Prostate gland (tissue), 2 donors: ENCODE measurements at regions not wholly inside any gene's neighbourhood (a gene's known extent, or its start where the extent isn't known, plus 50 kb on each side); places are given as distances from the start of the nearest gene placed in this dataset.

ENCODE experiments used
- DNase-seq: peaks from one replicate; pipeline ENCODE4 v3.0.0-alpha.2; 2019; ENCODE audit warnings: low spot score
- H3K27ac ChIP-seq, 2 donors: fragments of 200-600 bp; sonication (generic); 2 replicates each; pipeline ENCODE4 v1.5.1; 2017 to 2019
- H3K27me3 ChIP-seq: fragments of 200-600 bp; sonication (generic); replicated peaks from 2 replicates; pipeline ENCODE4 v1.5.1; 2019; ENCODE audit not compliant: insufficient read depth
- H3K36me3 ChIP-seq, 2 donors: fragments of 200-600 bp; sonication (generic); 1 replicate in 1 of 2; 2 replicates in 1 of 2; pipeline versions ENCODE4 v1.5.1 to v1.8.1; 2017 to 2019
- H3K4me1 ChIP-seq: fragments of 200-600 bp; sonication (generic); replicated peaks from 2 replicates; pipeline ENCODE4 v1.5.1; 2019
- H3K4me3 ChIP-seq, 2 donors: fragments of 200-600 bp; sonication (generic); 2 replicates each; pipeline ENCODE4 v1.5.1; 2017 to 2019
- H3K9me3 ChIP-seq: fragments of 200-600 bp; sonication (generic); 2 replicates; pipeline ENCODE4 v1.5.1; 2017
- CTCF ChIP-seq, 4 experiments: fragments of 200-600 bp in 2 of 4; fragments of 450-650 bp in 2 of 4; sonication (generic) in 2 of 4; IDR thresholded peaks; 1 replicate in 3 of 4; 2 replicates in 1 of 4; pipeline ENCODE4 v1.5.1; 2016 to 2019; ENCODE audit warnings: antibody characterized with exemption in 4 of 4, mild to moderate bottlenecking in 2 of 4, moderate library complexity in 2 of 4
- POLR2A ChIP-seq: fragments of 450-650 bp; IDR thresholded peaks from one replicate; pipeline ENCODE4 v1.6.1; 2016; ENCODE audit warnings: antibody characterized with exemption, mild to moderate bottlenecking
- POLR2AphosphoS5 ChIP-seq: sonication (generic); formaldehyde crosslinking; IDR thresholded peaks from one replicate; pipeline ENCODE4 v1.6.1; 2017; ENCODE audit warnings: antibody characterized with exemption
- WGBS: methylation state at CpG from one replicate; pipeline ENCODE4 v1.1.5; 2018; 5-methylcytosine and 5-hydroxymethylcytosine counted together
- intact Hi-C: fragments of 100-400 bp; cut with DNase I; formaldehyde crosslinking; loops from one replicate; pipeline ENCODE4 v1.14.2; 2022

- TF ChIP-seq POLR2A (no peak), CTCF (IDR thresholded peaks at IDR 0.05) (no peak), POLR2AphosphoS5 (no peak)
- Histone ChIP-seq H3K36me3 (no peaks in the 10 kb centered on the region), H3K4me1 (no peaks in the 10 kb centered on the region), H3K27ac (no peak overlapping the region), H3K27me3 (no peaks in the 10 kb centered on the region), H3K4me3 (no peak overlapping the region), H3K9me3 (no peaks in the 10 kb centered on the region)
- intact Hi-C loops: no loop called here
- DNase-seq: no peak
- WGBS: 86% methylated on average over 5 of the region's 5 CpGs
Observed at GRCh38 chr2:9738062-9738461, 105.2 kb upstream of the TAF1B start.

- no peaks in the 10 kb centered on the region for H3K27me3 ChIP-seq
- intact Hi-C loops: no loop called here
- DNase-seq: no peak
- H3K4me3 ChIP-seq: peak overlapping the region; percentile 1 to 19
- H3K27ac ChIP-seq: no peak overlapping the region
- 45% methylated on average over 22 of the region's 23 CpGs for WGBS
- H3K4me1 ChIP-seq: no peaks in the 10 kb centered on the region
- no peaks in the 10 kb centered on the region for H3K9me3 ChIP-seq
- TF ChIP-seq POLR2AphosphoS5 (no peak), CTCF (IDR thresholded peaks at IDR 0.05) (no peak), POLR2A (no peak)
- no peaks in the 10 kb centered on the region for H3K36me3 ChIP-seq
Observed at GRCh38 chr2:9738535-9739496, 104.5 kb upstream of the TAF1B start.

- WGBS: 49% methylated on average over 23 of the region's 23 CpGs
- no peak for DNase-seq
- Histone ChIP-seq H3K9me3 (no peaks in the 10 kb centered on the region), H3K27me3 (no peaks in the 10 kb centered on the region), H3K4me1 (no peaks in the 10 kb centered on the region), H3K27ac (no peak overlapping the region), H3K4me3 (peak overlapping the region; percentile 1 to 19), H3K36me3 (no peaks in the 10 kb centered on the region)
- intact Hi-C loops: no loop called here
- TF ChIP-seq POLR2AphosphoS5 (no peak), POLR2A (no peak), CTCF (IDR thresholded peaks at IDR 0.05) (no peak)
Observed at GRCh38 chr2:9739531-9739964, 103.7 kb upstream of the TAF1B start.

- TF ChIP-seq POLR2A (no peak), POLR2AphosphoS5 (no peak), CTCF (IDR thresholded peaks at IDR 0.05) (no peak)
- 85% methylated on average over 6 of the region's 6 CpGs for WGBS
- no peak overlapping the region for H3K27ac ChIP-seq
- H3K4me3 ChIP-seq: no peak overlapping the region
- DNase-seq: no peak
- no peaks in the 10 kb centered on the region for H3K4me1 ChIP-seq
- H3K9me3 ChIP-seq: no peaks in the 10 kb centered on the region
- H3K36me3 ChIP-seq: no peaks in the 10 kb centered on the region
- intact Hi-C loops: no loop called here
- H3K27me3 ChIP-seq: no peaks in the 10 kb centered on the region
Observed at GRCh38 chr2:9740382-9741073, 102.7 kb upstream of the TAF1B start.
